GM12878 (cell line): ENCODE measurements at regions not wholly inside any gene's neighbourhood (a gene's known extent, or its start where the extent isn't known, plus 50 kb on each side); places are given as distances from the start of the nearest gene placed in this dataset.
A peak's percentile ranks its signal among the peaks of the same experiment; 100 is the strongest.

Experiments used
- ATAC-seq: fragments of 200-7000 bp; cut with Tn5 transposase; 3 replicates; pipeline ENCODE4 v1.9.1; 2020; ENCODE audit warnings: mild to moderate bottlenecking, moderate library complexity
- BruUV-seq: library from RNA; stranded (reverse); fragments of 400-500 nt; replicated peaks from 2 replicates; lab custom pipeline; 2021; lab: Mats Ljungman, UMichigan
- CTCF ChIA-PET: fragments of 300-600 bp; sonication (Branson Sonifier 250); formaldehyde crosslinking; extraction: SDS; loops from one replicate; lab custom pipeline; 2021; ENCODE audit warnings: inconsistent platforms; lab: Yijun Ruan, JAX
- POLR2A ChIA-PET: fragments of 350-600 bp; formaldehyde crosslinking; extraction: SDS; loops from one replicate; lab custom pipeline; 2021; ENCODE audit warnings: inconsistent platforms; lab: Charles Lee
- RAD21 ChIA-PET: fragments of 300-600 bp; sonication (Branson Sonifier 250); formaldehyde crosslinking; loops from one replicate; lab custom pipeline; 2023; ENCODE audit warnings: antibody characterized with exemption; ENCODE audit not compliant: unreplicated experiment; lab: Charles Lee
- SMC1A ChIA-PET: fragments of 300-600 bp; sonication (Branson Sonifier 250); formaldehyde crosslinking; loops from one replicate; lab custom pipeline; 2023; ENCODE audit not compliant: unreplicated experiment, uncharacterized antibody; lab: Charles Lee
- DNase-seq: peaks from one replicate; pipeline ENCODE4 v3.0.0-alpha.2; 2011; ENCODE audit warnings: low read depth, low spot score
- FAIRE-seq: peaks from 3 replicates; lab custom pipeline; 2011; peaks lifted over from hg19 to GRCh38; lab: Jason Lieb, UNC
- H2AFZ ChIP-seq: 2 replicates; pipeline ENCODE4 v1.6.0; 2011; ENCODE audit warnings: low read depth, low read length, control low read depth; ENCODE audit not compliant: control insufficient read depth
- H3K27ac ChIP-seq: 2 replicates; pipeline ENCODE4 v1.5.1; 2011; ENCODE audit warnings: control low read depth; ENCODE audit not compliant: control insufficient read depth, insufficient read depth
- H3K27me3 ChIP-seq, 2 experiments: replicated peaks in 1 of 2; 2 replicates each; pipeline versions ENCODE4 v1.6.0 to v1.6.1; 2011; ENCODE audit warnings: low read length in 1 of 2; ENCODE audit not compliant: control insufficient read depth in 2 of 2, insufficient read depth in 2 of 2
- H3K36me3 ChIP-seq, 2 experiments: 2 replicates each; pipeline ENCODE4 v1.5.1; 2011; ENCODE audit warnings: low read length in 1 of 2; ENCODE audit not compliant: control insufficient read depth in 2 of 2, insufficient read depth in 2 of 2
- H3K4me1 ChIP-seq: 2 replicates; pipeline ENCODE4 v1.6.1; 2011; ENCODE audit warnings: mild to moderate bottlenecking, low read length, moderate library complexity, mixed read lengths; ENCODE audit not compliant: control insufficient read depth, insufficient read depth
- H3K4me2 ChIP-seq: 2 replicates; pipeline ENCODE4 v1.6.0; 2011; ENCODE audit warnings: control low read depth; ENCODE audit not compliant: control insufficient read depth, insufficient read depth
- H3K4me3 ChIP-seq: fragments of 200-600 bp; sonication (generic); 2 replicates; pipeline ENCODE4 v1.5.1; 2016
- H3K79me2 ChIP-seq: 2 replicates; pipeline ENCODE4 v1.6.0; 2011; ENCODE audit warnings: low read length; ENCODE audit not compliant: control insufficient read depth, insufficient read depth
- H3K9ac ChIP-seq: 2 replicates; pipeline ENCODE4 v1.8.0; 2011; ENCODE audit warnings: low read length, control low read depth, mixed read lengths; ENCODE audit not compliant: control insufficient read depth, insufficient read depth
- H3K9me3 ChIP-seq: replicated peaks from 3 replicates; pipeline ENCODE4 v1.5.1; 2011; ENCODE audit warnings: mild to moderate bottlenecking, low read length; ENCODE audit not compliant: control insufficient read depth, insufficient read depth
- H4K20me1 ChIP-seq: 2 replicates; pipeline ENCODE4 v1.6.0; 2011; ENCODE audit not compliant: control insufficient read depth, insufficient read depth
- CTCF ChIP-seq, 3 experiments: IDR thresholded peaks in 2 of 3; conservative IDR thresholded peaks in 1 of 3; 2 replicates each; pipeline ENCODE4 v1.5.1; 2011; ENCODE audit warnings: low read depth in 3 of 3, low read length in 3 of 3, mild to moderate bottlenecking in 3 of 3, control low read depth in 2 of 3, moderate library complexity in 2 of 3, inconsistent platforms in 1 of 3, mixed read lengths in 1 of 3; ENCODE audit not compliant: control insufficient read depth in 2 of 3, insufficient read depth in 1 of 3; ENCODE audit errors: extremely low read depth in 1 of 3
- EP300 ChIP-seq, 2 experiments: fragments of 150-350 bp in 1 of 2; IDR thresholded peaks; 2 replicates each; pipeline ENCODE4 v1.6.1; 2011 to 2012; ENCODE audit warnings: low read depth in 2 of 2, low read length in 2 of 2, borderline replicate concordance in 1 of 2, improper control_type of control experiment in 1 of 2, inconsistent platforms in 1 of 2; ENCODE audit not compliant: control insufficient read depth in 1 of 2
- HDGF ChIP-seq: fragments of 450-650 bp; IDR thresholded peaks from 2 replicates; pipeline ENCODE4 v1.6.1; 2016; ENCODE audit warnings: antibody characterized with exemption
- NFYB ChIP-seq: IDR thresholded peaks from 2 replicates; pipeline ENCODE4 v1.6.1; 2011; ENCODE audit warnings: low read depth, mild to moderate bottlenecking, low read length, improper control_type of control experiment, moderate library complexity; ENCODE audit not compliant: insufficient read depth
- ZBTB33 ChIP-seq: fragments of 450-650 bp; IDR thresholded peaks from 2 replicates; pipeline ENCODE4 v1.6.1; 2017; ENCODE audit warnings: mild to moderate bottlenecking
- ZNF592 ChIP-seq: fragments of 450-650 bp; IDR thresholded peaks from 2 replicates; pipeline ENCODE4 v1.6.1; 2017; ENCODE audit warnings: mild to moderate bottlenecking, moderate library complexity
- in situ Hi-C: fragments of 300-500 bp; cut with MboI; formaldehyde crosslinking; loops from 9 replicates; pipeline ENCODE4 v1.14.3; 2018; ENCODE audit warnings: mixed read lengths
- intact Hi-C: fragments of 100-400 bp; cut with micrococcal nuclease; formaldehyde crosslinking; loops from one replicate; pipeline ENCODE4 v1.14.2; 2022; ENCODE audit not compliant: unreplicated experiment

GRCh38 chr2:163888591-163888990 is 152.8 kb upstream of the FIGN start (continued):
- no peak for TF ChIP-seq ZBTB33
- TF ChIP-seq EP300 (IDR thresholded peaks at IDR 0.05; ENCODE audit: borderline replicate concordance in 1 of 2, control insufficient read depth in 1 of 2, low read depth in 2 of 2, low read length in 2 of 2) = no peak
- TF ChIP-seq HDGF = no peak
- no peak for TF ChIP-seq NFYB

- no peaks in the 10 kb centered on the region for H3K36me3 ChIP-seq
- intact Hi-C loops (no loop called here), in situ Hi-C loops (no loop called here)
- ChIA-PET RAD21 (no interaction called here), POLR2A (no interaction called here)
- no peaks in the 10 kb centered on the region for H3K9me3 ChIP-seq
- H3K79me2 ChIP-seq = no peaks in the 10 kb centered on the region
- no peak for DNase-seq
- TF ChIP-seq ZNF592 = no peak
- 0 out of 6 replicates have a peak, but pooled peaks of 1 of the 3 experiments have one; percentile 3 for TF ChIP-seq CTCF (IDR thresholded peaks at IDR 0.05 in 2 of 3, conservative IDR thresholded peaks at IDR 0.05 in 1 of 3; ENCODE audit: control insufficient read depth in 2 of 3, extremely low read depth in 1 of 3, insufficient read depth in 1 of 3, low read depth in 3 of 3, low read length in 3 of 3)
- TF ChIP-seq, all 136 proteins: peak for 1
- Histone ChIP-seq H3K9ac (no peak overlapping the region), H4K20me1 (no peaks in the 10 kb centered on the region), H3K27ac (no peak overlapping the region), H3K4me3 (no peak overlapping the region), H2AFZ (no peak overlapping the region), H3K4me2 (no peak overlapping the region), H3K27me3 (no peaks in the 10 kb centered on the region), H3K4me1 (no peaks in the 10 kb centered on the region)
- CTCF ChIA-PET = interaction anchor here (0.7 to 1.7 kb wide), 2 partner anchors 8 to 26 kb away, joined by 4 read pairs; no protein-coding TSS in a partner anchor
- ATAC-seq (no peak), FAIRE-seq (no peak)
- SMC1A ChIA-PET = interaction anchor here (0.7 kb wide), 1 partner anchor 667 kb away, joined by 6 read pairs; no protein-coding TSS in a partner anchor
- BruUV-seq = no TSS peak
These were observed 151.4 kb upstream of the FIGN start for GRCh38 chr2:163887182-163887581.
